Breast epithelium (tissue), 3 donors: ENCODE measurements at regions not wholly inside any gene's neighbourhood (a gene's known extent, or its start where the extent isn't known, plus 50 kb on each side); places are given as distances from the start of the nearest gene placed in this dataset.

Experiments
- CTCF ChIP-seq, 3 donors: fragments of 450-650 bp; IDR thresholded peaks; one replicate each; pipeline ENCODE4 v1.5.1; 2016 to 2017; ENCODE audit warnings: antibody characterized with exemption in 3 of 3, mild to moderate bottlenecking in 3 of 3, moderate library complexity in 3 of 3
- POLR2A ChIP-seq: fragments of 450-650 bp; IDR thresholded peaks from one replicate; pipeline ENCODE4 v1.6.1; 2016; ENCODE audit warnings: antibody characterized with exemption, mild to moderate bottlenecking, moderate library complexity

DNA sequence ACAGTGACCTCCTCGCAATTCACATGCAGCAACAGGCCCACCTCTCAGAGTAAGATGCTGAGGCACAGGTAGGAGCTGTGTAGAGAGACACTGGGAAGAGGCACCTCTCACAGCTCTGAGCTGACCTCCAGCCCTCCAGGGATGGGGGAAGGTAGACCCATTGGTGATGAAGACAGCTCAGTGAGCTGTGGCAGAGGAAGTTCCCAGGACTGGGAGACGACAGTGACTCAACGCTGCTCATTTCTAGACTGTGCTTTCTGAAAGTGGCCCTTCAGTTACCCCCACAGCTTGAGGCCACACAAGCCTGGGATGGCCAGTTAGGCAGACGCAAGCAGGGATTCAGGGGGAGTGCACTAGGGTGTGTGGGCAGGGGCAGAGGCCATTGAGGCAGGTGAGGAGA, 2073.2 kb downstream of the TP53TG3F start:
- TF ChIP-seq CTCF (IDR thresholded peaks at IDR 0.05) (no peak), POLR2A (no peak)
